Vagina (tissue), 2 donors: ENCODE measurements at regions not wholly inside any gene's neighbourhood (a gene's known extent, or its start where the extent isn't known, plus 50 kb on each side); places are given as distances from the start of the nearest gene placed in this dataset.

Experiments
- DNase-seq, 2 donors: peaks; one replicate each; pipeline ENCODE4 v3.0.0-alpha.2; 2017; ENCODE audit errors: extremely low spot score in 2 of 2
- H3K27ac ChIP-seq: fragments of 200-600 bp; sonication (generic); one replicate; pipeline ENCODE4 v1.5.1; 2019
- H3K27me3 ChIP-seq: fragments of 200-600 bp; sonication (generic); one replicate; pipeline ENCODE4 v1.5.1; 2019
- H3K36me3 ChIP-seq, 2 donors: fragments of 200-600 bp; sonication (generic); one replicate each; pipeline ENCODE4 v1.5.1; 2017 to 2019
- H3K4me1 ChIP-seq: fragments of 200-600 bp; sonication (generic); one replicate; pipeline ENCODE4 v1.5.1; 2019
- H3K4me3 ChIP-seq, 2 donors: fragments of 200-600 bp; sonication (generic); 1 replicate in 1 of 2; 2 replicates in 1 of 2; pipeline ENCODE4 v1.5.1; 2016 to 2019
- H3K9me3 ChIP-seq: fragments of 200-600 bp; sonication (generic); one replicate; pipeline ENCODE4 v1.5.1; 2019
- POLR2A ChIP-seq, 2 donors: fragments of 450-650 bp; IDR thresholded peaks; one replicate each; pipeline ENCODE4 v1.6.1; 2017; ENCODE audit warnings: antibody characterized with exemption in 2 of 2, mild to moderate bottlenecking in 2 of 2, moderate library complexity in 2 of 2
- POLR2AphosphoS5 ChIP-seq, 2 donors: sonication (generic); formaldehyde crosslinking; IDR thresholded peaks; one replicate each; pipeline ENCODE4 v1.9.0; 2017; ENCODE audit warnings: antibody characterized with exemption in 2 of 2, mild to moderate bottlenecking in 2 of 2, low read depth in 1 of 2; ENCODE audit not compliant: insufficient read depth in 1 of 2
- intact Hi-C: fragments of 100-400 bp; cut with DNase I; formaldehyde crosslinking; loops from one replicate; pipeline ENCODE4 v1.15.1; 2023
- TF ChIP-seq, protein P1 (sequence below), 3 experiments: fragments of 450-650 bp in 2 of 3; fragments of 200-600 bp in 1 of 3; sonication (generic) in 1 of 3; IDR thresholded peaks; one replicate each; pipeline ENCODE4 v1.5.1; 2017 to 2019; ENCODE audit warnings: antibody characterized with exemption in 3 of 3, mild to moderate bottlenecking in 2 of 3, moderate library complexity in 2 of 3

DNA sequence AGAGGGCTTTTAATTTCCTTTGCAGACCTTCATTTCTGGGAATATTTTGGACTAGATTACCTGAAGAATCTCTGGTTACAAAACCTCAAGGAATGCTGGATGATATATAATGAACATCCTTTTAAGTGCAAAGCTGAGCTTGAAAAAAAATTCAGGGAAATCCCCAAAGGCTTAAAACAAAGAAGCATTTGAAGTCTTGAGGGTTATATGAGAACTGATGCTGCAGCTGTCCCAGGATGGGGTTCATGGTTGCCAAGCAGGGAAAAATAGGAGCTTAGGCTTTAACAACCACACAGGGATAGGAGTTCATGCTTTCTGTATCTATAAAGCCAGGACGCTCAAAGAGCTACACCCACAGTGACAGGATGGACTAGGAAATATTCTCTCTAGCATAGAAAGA is 150.4 kb upstream of the IRX5 start:
- intact Hi-C loops = no loop called here
- DNase-seq = no peak
- no peaks in the 10 kb centered on the region for H3K4me1 ChIP-seq
- H3K36me3 ChIP-seq = no peaks in the 10 kb centered on the region
- H3K27me3 ChIP-seq = no peaks in the 10 kb centered on the region
- TF ChIP-seq, protein P1, sequence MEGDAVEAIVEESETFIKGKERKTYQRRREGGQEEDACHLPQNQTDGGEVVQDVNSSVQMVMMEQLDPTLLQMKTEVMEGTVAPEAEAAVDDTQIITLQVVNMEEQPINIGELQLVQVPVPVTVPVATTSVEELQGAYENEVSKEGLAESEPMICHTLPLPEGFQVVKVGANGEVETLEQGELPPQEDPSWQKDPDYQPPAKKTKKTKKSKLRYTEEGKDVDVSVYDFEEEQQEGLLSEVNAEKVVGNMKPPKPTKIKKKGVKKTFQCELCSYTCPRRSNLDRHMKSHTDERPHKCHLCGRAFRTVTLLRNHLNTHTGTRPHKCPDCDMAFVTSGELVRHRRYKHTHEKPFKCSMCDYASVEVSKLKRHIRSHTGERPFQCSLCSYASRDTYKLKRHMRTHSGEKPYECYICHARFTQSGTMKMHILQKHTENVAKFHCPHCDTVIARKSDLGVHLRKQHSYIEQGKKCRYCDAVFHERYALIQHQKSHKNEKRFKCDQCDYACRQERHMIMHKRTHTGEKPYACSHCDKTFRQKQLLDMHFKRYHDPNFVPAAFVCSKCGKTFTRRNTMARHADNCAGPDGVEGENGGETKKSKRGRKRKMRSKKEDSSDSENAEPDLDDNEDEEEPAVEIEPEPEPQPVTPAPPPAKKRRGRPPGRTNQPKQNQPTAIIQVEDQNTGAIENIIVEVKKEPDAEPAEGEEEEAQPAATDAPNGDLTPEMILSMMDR (IDR thresholded peaks at IDR 0.05) = no peak
- no peak for TF ChIP-seq POLR2AphosphoS5 (IDR thresholded peaks at IDR 0.05; ENCODE audit: insufficient read depth in 1 of 2, low read depth in 1 of 2)
- TF ChIP-seq POLR2A (IDR thresholded peaks at IDR 0.05) = no peak
- H3K4me3 ChIP-seq = no peak overlapping the region
- no peak overlapping the region for H3K27ac ChIP-seq
- H3K9me3 ChIP-seq = no peaks in the 10 kb centered on the region

DNA sequence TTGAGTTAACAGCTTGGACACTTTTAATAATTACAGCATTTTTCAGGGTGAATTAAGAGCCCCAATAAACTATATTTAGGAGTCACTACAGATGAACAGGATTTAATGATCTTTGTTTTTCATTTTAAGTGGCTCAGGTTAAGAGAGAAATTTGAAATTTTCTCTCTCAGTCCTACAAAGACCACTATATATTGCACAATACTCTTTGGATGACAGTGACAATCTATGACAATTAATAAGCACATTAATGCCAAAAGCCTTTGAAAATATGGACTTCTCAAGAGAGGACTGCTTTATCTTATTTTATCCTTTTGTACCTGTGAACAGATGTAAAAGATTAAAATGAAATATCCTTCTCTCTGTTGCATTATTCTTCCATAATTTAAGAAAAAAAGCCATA is 151.1 kb upstream of the IRX5 start:
- no peak for DNase-seq
- H3K27ac ChIP-seq = no peak overlapping the region
- H3K4me3 ChIP-seq = no peak overlapping the region
- no peaks in the 10 kb centered on the region for H3K9me3 ChIP-seq
- H3K27me3 ChIP-seq = no peaks in the 10 kb centered on the region
- intact Hi-C loops = no loop called here
- no peaks in the 10 kb centered on the region for H3K4me1 ChIP-seq
- no peaks in the 10 kb centered on the region for H3K36me3 ChIP-seq
- TF ChIP-seq, protein P1 (IDR thresholded peaks at IDR 0.05) = no peak
- TF ChIP-seq POLR2AphosphoS5 (IDR thresholded peaks at IDR 0.05; ENCODE audit: insufficient read depth in 1 of 2, low read depth in 1 of 2) (no peak), POLR2A (IDR thresholded peaks at IDR 0.05) (no peak)

DNA sequence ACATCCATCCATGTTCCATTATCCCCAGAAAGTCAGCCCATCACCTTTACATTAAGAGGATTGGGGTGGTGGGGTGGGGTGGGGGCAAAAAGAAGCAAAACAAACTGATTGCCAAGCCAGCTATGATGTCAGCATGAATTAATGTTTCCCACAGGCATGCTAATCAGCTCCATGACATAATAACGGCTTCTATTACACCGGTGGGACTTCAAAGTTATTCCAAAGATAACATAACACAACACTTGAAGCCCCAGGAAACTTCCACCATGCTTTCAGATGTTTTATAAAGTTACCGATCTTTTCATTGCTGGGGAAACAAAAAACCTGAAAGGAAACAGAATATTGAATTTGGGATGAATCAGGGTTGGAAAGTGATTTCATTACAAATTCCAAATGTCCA is 155.9 kb upstream of the IRX5 start:
- H3K27me3 ChIP-seq = no peaks in the 10 kb centered on the region
- no peak for DNase-seq

DNA sequence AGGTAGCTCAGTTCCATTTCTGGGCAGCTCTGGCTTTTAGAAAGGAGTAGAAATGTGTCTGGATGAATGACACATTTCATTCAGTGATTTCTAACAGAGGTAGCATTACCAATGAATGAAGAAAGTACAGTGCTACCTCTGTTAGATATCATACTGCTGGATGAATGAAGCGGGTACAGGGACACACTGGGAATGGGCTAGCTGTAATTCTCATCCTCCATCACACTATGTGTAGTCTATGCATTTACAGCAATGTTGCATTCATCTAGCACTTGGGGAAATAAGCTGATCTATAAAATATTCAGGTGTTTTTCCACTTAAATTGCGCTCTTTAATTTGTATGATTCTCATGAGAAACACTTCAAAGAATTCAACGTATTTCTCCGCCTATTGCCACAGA is 158.3 kb upstream of the IRX5 start:
- intact Hi-C loops = no loop called here
- no peak for DNase-seq
- Histone ChIP-seq H3K4me1 (no peaks in the 10 kb centered on the region), H3K27me3 (no peaks in the 10 kb centered on the region), H3K9me3 (no peaks in the 10 kb centered on the region), H3K27ac (no peak overlapping the region), H3K4me3 (no peak overlapping the region), H3K36me3 (no peaks in the 10 kb centered on the region)
- TF ChIP-seq, protein P1 (IDR thresholded peaks at IDR 0.05) = no peak
- no peak for TF ChIP-seq POLR2AphosphoS5 (IDR thresholded peaks at IDR 0.05; ENCODE audit: insufficient read depth in 1 of 2, low read depth in 1 of 2)
- no peak for TF ChIP-seq POLR2A (IDR thresholded peaks at IDR 0.05)

More for the DNA sequence above, 155.9 kb upstream of the IRX5 start:
- Histone ChIP-seq H3K36me3 (no peaks in the 10 kb centered on the region), H3K27ac (no peak overlapping the region), H3K9me3 (no peaks in the 10 kb centered on the region), H3K4me3 (no peak overlapping the region), H3K4me1 (no peaks in the 10 kb centered on the region)
- intact Hi-C loops = no loop called here
- TF ChIP-seq POLR2A (IDR thresholded peaks at IDR 0.05) = no peak
- TF ChIP-seq, protein P1 (IDR thresholded peaks at IDR 0.05) = no peak
- TF ChIP-seq POLR2AphosphoS5 (IDR thresholded peaks at IDR 0.05; ENCODE audit: insufficient read depth in 1 of 2, low read depth in 1 of 2) = no peak

DNA sequence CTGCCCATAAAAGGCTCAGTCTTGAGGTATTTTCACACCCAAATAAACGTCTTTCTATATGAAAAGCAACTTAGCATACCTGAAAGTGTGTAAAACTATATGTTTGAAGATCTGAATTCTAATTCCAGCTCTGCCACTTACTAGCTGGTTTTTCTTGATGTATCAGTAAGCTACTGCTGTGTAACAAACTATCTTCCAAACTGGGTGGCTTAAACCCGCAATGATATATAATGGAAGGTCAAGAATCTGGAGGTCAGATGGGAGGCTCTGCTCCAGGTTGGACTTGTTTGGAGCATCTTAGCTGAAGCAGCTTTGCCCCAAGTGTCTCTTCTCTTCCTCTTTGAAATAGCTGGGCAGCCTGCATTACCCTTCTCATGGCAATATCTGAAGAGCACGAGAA is 164.3 kb upstream of the IRX5 start:
- no peak overlapping the region for H3K27ac ChIP-seq
- no peaks in the 10 kb centered on the region for H3K27me3 ChIP-seq
- H3K36me3 ChIP-seq = no peaks in the 10 kb centered on the region
- H3K4me3 ChIP-seq = no peak overlapping the region
- no peaks in the 10 kb centered on the region for H3K4me1 ChIP-seq
- DNase-seq = no peak
- H3K9me3 ChIP-seq = no peaks in the 10 kb centered on the region
- TF ChIP-seq, protein P1 (IDR thresholded peaks at IDR 0.05) = no peak
- no peak for TF ChIP-seq POLR2AphosphoS5 (IDR thresholded peaks at IDR 0.05; ENCODE audit: insufficient read depth in 1 of 2, low read depth in 1 of 2)
- TF ChIP-seq POLR2A (IDR thresholded peaks at IDR 0.05) = no peak
- intact Hi-C loops = no loop called here
